Esophagus muscularis mucosa (tissue), 4 donors: ENCODE measurements at regions not wholly inside any gene's neighbourhood (a gene's known extent, or its start where the extent isn't known, plus 50 kb on each side); places are given as distances from the start of the nearest gene placed in this dataset.
"Not testable (repeated sequence)": the region's sequence is repeated elsewhere in the genome, so short reads cannot be mapped to it uniquely, and the experiment has no call there.

ENCODE experiments used
- DNase-seq: peaks from one replicate; pipeline ENCODE4 v3.0.0-alpha.2; 2017; ENCODE audit errors: extremely low spot score
- H3K27ac ChIP-seq, 4 donors: fragments of 200-600 bp; sonication (generic); replicated peaks in 1 of 4; 1 replicate in 3 of 4; 2 replicates in 1 of 4; pipeline ENCODE4 v1.5.1; 2016 to 2019; ENCODE audit warnings: mild to moderate bottlenecking in 1 of 4
- H3K27me3 ChIP-seq, 4 donors: fragments of 200-600 bp; sonication (generic); one replicate each; pipeline versions ENCODE4 v1.5.1 to v1.6.0; 2016 to 2019
- H3K36me3 ChIP-seq, 4 donors: fragments of 200-600 bp; sonication (generic); one replicate each; pipeline ENCODE4 v1.5.1; 2016 to 2019
- H3K4me1 ChIP-seq, 4 donors: fragments of 200-600 bp; sonication (generic); one replicate each; pipeline ENCODE4 v1.5.1; 2016 to 2019
- H3K4me3 ChIP-seq, 4 donors: fragments of 200-600 bp; sonication (generic); 1 replicate in 2 of 4; 2 replicates in 2 of 4; pipeline ENCODE4 v1.5.1; 2016 to 2019; ENCODE audit warnings: mild to moderate bottlenecking in 4 of 4, moderate library complexity in 1 of 4
- H3K9me3 ChIP-seq, 4 donors: fragments of 200-600 bp; sonication (generic); 1 replicate in 3 of 4; 2 replicates in 1 of 4; pipeline ENCODE4 v1.5.1; 2016 to 2019
- EP300 ChIP-seq: sonication (generic); formaldehyde crosslinking; IDR thresholded peaks from one replicate; pipeline ENCODE4 v1.6.1; 2017; ENCODE audit warnings: antibody characterized with exemption
- POLR2A ChIP-seq: fragments of 450-650 bp; IDR thresholded peaks from one replicate; pipeline ENCODE4 v1.6.1; 2017; ENCODE audit warnings: antibody characterized with exemption, moderate library complexity, mild to moderate bottlenecking, low read depth
- POLR2AphosphoS5 ChIP-seq, 2 donors: sonication (generic); formaldehyde crosslinking; IDR thresholded peaks; one replicate each; pipeline ENCODE4 v1.6.1; 2017; ENCODE audit warnings: antibody characterized with exemption in 2 of 2
- WGBS: methylation state at CpG from one replicate; pipeline ENCODE4 v1.1.5; 2018; 5-methylcytosine and 5-hydroxymethylcytosine counted together
- intact Hi-C: fragments of 100-400 bp; cut with DNase I; formaldehyde crosslinking; loops from one replicate; pipeline ENCODE4 v1.15.1; 2023
- TF ChIP-seq, protein P1 (sequence below), 3 experiments: fragments of 200-600 bp in 2 of 3; fragments of 450-650 bp in 1 of 3; sonication (generic) in 2 of 3; IDR thresholded peaks; one replicate each; pipeline ENCODE4 v1.5.1; 2017 to 2019; ENCODE audit warnings: antibody characterized with exemption in 3 of 3, mild to moderate bottlenecking in 2 of 3, moderate library complexity in 1 of 3

DNA sequence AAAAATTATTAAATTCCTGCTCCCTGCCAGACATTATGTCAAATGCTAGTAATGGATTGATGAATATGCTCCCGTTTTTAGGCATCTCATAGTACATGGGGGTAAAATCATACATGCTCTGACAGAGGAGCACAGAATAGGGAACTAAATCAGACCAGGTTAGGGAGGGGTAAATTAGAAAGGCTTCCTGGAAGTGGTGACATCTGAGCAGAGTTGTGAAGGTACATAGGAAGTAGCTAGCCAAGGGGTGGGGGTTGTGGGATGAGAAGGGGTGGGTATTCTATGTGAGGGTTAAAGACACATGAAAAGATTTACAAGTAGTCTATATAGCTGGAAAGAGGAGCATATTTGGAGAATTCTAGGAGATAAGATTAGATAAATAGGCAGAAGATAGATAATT lies 171.7 kb upstream of the FBXO33 start:
- Histone ChIP-seq H3K36me3 (no peaks in the 10 kb centered on the region), H3K27me3 (no peaks in the 10 kb centered on the region), H3K27ac (no peak overlapping the region), H3K4me3 (no peak overlapping the region), H3K9me3 (peaks cover 0 to 9% (median 2%) of the 10 kb centered on the region in 4 donors), H3K4me1 (no peaks in the 10 kb centered on the region)
- WGBS = 86% methylated on average over 1 of the region's 1 CpG
- no peak for TF ChIP-seq POLR2AphosphoS5 (IDR thresholded peaks at IDR 0.05)
- TF ChIP-seq EP300 = no peak
- no peak for DNase-seq
- intact Hi-C loops = no loop called here

DNA sequence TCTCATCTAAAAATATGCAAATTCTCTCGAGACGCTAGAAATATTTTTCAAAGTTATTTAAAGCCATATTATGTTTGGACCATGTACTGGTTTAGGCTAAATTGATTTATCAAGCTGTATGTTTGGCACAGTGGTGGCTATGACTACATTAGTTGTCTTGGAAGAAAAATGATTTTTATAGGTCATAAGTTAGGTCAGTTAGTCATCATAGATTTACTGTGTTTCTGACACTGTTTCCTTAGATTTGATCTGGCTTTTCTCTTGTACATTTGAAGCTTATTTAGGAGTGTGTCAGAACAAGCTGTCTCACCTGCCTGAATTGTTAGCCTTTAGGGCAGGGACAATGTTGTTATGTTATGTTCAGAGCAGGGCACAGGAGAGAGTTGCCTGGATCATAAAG lies 161.1 kb upstream of the FBXO33 start:
- H3K36me3 ChIP-seq = no peaks in the 10 kb centered on the region
- no peak overlapping the region for H3K4me3 ChIP-seq
- intact Hi-C loops = no loop called here
- no peak overlapping the region for H3K27ac ChIP-seq
- H3K9me3 ChIP-seq = no peaks in the 10 kb centered on the region
- no peaks in the 10 kb centered on the region for H3K4me1 ChIP-seq
- no peak for DNase-seq
- no peak for TF ChIP-seq POLR2AphosphoS5 (IDR thresholded peaks at IDR 0.05)
- TF ChIP-seq, protein P1, sequence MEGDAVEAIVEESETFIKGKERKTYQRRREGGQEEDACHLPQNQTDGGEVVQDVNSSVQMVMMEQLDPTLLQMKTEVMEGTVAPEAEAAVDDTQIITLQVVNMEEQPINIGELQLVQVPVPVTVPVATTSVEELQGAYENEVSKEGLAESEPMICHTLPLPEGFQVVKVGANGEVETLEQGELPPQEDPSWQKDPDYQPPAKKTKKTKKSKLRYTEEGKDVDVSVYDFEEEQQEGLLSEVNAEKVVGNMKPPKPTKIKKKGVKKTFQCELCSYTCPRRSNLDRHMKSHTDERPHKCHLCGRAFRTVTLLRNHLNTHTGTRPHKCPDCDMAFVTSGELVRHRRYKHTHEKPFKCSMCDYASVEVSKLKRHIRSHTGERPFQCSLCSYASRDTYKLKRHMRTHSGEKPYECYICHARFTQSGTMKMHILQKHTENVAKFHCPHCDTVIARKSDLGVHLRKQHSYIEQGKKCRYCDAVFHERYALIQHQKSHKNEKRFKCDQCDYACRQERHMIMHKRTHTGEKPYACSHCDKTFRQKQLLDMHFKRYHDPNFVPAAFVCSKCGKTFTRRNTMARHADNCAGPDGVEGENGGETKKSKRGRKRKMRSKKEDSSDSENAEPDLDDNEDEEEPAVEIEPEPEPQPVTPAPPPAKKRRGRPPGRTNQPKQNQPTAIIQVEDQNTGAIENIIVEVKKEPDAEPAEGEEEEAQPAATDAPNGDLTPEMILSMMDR (IDR thresholded peaks at IDR 0.05) = no peak
- TF ChIP-seq POLR2A = no peak
- no peak for TF ChIP-seq EP300
- no peaks in the 10 kb centered on the region for H3K27me3 ChIP-seq
- WGBS = 84% methylated on average over 2 of the region's 2 CpGs

DNA sequence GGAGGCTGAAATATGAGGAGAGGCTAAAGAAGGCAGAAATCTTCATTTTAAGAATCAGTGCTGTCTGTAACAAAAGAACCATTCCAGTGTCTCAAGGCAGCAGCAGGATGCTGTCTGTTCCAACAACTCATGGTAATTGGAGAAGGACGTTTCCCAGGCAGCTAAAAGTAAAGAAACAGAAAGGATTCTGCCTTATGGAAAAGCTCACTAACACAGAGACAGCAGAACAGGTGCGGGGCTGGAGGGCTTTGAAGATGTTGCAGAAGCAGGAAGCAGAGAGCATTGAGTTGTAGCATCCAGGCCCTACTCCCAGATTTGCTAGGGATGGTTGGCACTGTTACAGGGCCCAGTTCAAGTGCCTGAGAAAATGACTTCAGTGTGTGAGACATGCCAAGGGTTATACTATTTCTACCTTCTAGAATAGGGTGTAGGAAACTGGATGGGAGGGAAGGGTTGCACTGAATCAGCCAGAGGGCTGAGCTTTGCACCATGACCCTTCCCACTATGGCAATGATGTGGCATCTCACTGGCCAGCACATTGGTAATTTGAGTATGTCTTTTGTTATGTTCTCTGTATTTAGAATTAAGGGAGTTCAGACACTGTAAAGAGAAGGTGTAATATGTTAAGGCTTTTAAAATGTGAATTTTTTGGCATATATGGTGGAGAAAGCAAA lies 160.0 kb upstream of the FBXO33 start:
- intact Hi-C loops = no loop called here
- DNase-seq = no peak
- H3K27me3 ChIP-seq = no peaks in the 10 kb centered on the region
- TF ChIP-seq POLR2AphosphoS5 (IDR thresholded peaks at IDR 0.05) (no peak), POLR2A (no peak), EP300 (no peak)
- TF ChIP-seq, protein P1 (IDR thresholded peaks at IDR 0.05) = no peak
- no peak overlapping the region for H3K27ac ChIP-seq
- H3K36me3 ChIP-seq = no peaks in the 10 kb centered on the region
- H3K4me3 ChIP-seq = no peak overlapping the region
- WGBS = 44% methylated on average over 2 of the region's 2 CpGs
- H3K9me3 ChIP-seq = no peaks in the 10 kb centered on the region
- no peaks in the 10 kb centered on the region for H3K4me1 ChIP-seq

DNA sequence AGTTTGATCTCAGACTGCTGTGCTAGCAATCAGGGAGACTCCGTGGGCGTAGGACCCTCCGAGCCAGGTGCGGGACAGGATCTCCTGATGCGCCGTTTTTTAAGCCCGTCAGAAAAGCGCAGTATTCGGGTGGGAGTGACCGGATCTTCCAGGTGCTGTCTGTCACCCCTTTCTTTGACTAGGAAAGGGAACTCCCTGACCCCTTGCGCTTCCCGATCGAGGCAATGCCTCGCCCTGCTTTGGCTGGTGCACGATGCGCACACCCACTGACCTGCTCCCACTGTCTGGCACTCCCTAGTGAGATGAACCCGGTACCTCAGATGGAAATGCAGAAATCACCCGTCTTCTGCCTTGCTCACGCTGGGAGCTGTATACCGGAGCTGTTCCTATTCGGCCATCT lies 157.6 kb upstream of the FBXO33 start:
- H3K36me3 ChIP-seq, H3K4me3 ChIP-seq, H3K9me3 ChIP-seq, H3K4me1 ChIP-seq, intact Hi-C loops, DNase-seq, H3K27me3 ChIP-seq, H3K27ac ChIP-seq: not testable (repeated sequence)
- WGBS = 94% methylated on average over 15 of the region's 21 CpGs

DNA sequence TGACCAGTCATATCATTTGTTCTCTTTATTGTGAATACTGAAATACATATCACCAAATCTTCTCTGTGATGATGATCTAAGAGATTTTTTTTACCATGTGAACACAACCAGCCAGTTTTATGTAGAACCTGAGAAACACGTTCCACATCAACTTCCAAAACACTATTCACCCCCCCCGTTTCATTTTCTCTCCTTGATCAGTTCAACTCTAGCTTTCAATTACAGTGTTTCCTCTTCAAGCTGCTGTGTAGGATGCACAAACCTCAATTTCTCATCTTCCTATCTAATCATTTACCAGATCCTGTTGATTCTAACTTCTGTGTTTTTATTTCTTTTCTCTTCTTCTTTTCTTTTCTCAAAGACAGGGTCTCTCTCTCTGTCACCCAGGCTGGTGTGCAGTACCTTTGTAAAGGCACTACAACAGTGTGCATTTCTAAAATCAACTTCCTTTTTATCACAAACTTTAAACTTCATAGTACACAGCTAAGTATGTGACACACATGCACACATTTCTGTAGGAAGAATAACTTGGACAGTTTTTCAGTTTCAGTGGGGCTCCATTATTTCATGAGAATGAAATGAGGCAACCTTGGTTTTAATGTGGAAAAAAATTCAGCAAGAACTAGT lies 149.9 kb upstream of the FBXO33 start:
- Histone ChIP-seq H3K27me3 (no peaks in the 10 kb centered on the region), H3K4me3 (no peak overlapping the region), H3K27ac (no peak overlapping the region), H3K9me3 (no peaks in the 10 kb centered on the region), H3K36me3 (no peaks in the 10 kb centered on the region), H3K4me1 (no peaks in the 10 kb centered on the region)
- intact Hi-C loops = no loop called here
- no peak for TF ChIP-seq EP300
- TF ChIP-seq POLR2A = no peak
- no peak for TF ChIP-seq POLR2AphosphoS5 (IDR thresholded peaks at IDR 0.05)
- TF ChIP-seq, protein P1 (IDR thresholded peaks at IDR 0.05) = no peak
- DNase-seq = no peak
- WGBS = 31% methylated on average over 2 of the region's 2 CpGs

DNA sequence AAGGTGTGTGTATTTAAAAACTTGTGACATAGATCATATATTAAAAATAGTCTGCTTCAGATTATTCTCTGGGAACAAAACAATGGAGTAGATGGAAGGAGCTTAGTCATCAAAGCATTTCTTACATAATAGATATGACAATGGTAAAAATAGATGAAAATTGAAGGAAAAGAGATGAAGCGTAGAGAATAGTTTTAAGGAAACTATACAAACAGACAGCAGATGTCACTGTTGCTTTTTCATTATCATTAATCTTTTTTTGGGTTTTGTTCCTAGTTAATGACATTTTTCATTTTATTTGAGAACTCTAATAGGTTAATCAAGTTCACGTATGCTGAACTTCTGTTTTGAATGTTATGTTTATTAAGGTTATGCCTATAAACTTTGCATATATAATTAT lies 149.2 kb upstream of the FBXO33 start:
- no peaks in the 10 kb centered on the region for H3K4me1 ChIP-seq

More for the DNA sequence above, 149.2 kb upstream of the FBXO33 start:
- intact Hi-C loops = no loop called here
- peaks cover 0 to 3% (median 0%) of the 10 kb centered on the region in 4 donors for H3K9me3 ChIP-seq
- no peak overlapping the region for H3K27ac ChIP-seq
- H3K4me3 ChIP-seq = no peak overlapping the region
- no peak for DNase-seq
- H3K36me3 ChIP-seq = no peaks in the 10 kb centered on the region
- whole genome bisulfite sequencing = 56% methylated on average over 2 of the region's 2 CpGs
- no peaks in the 10 kb centered on the region for H3K27me3 ChIP-seq
- no peak for TF ChIP-seq EP300
- no peak for TF ChIP-seq POLR2AphosphoS5 (IDR thresholded peaks at IDR 0.05)
- TF ChIP-seq, protein P1 (IDR thresholded peaks at IDR 0.05) = no peak
- TF ChIP-seq POLR2A = no peak
